ENCODE measurements at regions not wholly inside any gene's neighbourhood (a gene's known extent, or its start where the extent isn't known, plus 50 kb on each side); places are given as distances from the start of the nearest gene placed in this dataset. TPM values are rescaled to one million over a fixed set of nuclear protein-coding genes. Genes with fewer than 3 reads are reported as not detected.

GRCh38 chrX:147174591-147174990 is 360.0 kb upstream of the CXorf51A start:
- Histone ChIP-seq H3K9me3 (ENCODE audit: low read depth, low read length) (peaks cover 7% of the 10 kb centered on the region), H3K27ac (ENCODE audit: low read depth, low read length) (no peak overlapping the region), H3K27me3 (ENCODE audit: insufficient read depth, low read length) (no peaks in the 10 kb centered on the region), H3K4me2 (ENCODE audit: insufficient read depth, low read length) (no peak overlapping the region), H3K4me1 (ENCODE audit: insufficient read depth, low read length) (no peaks in the 10 kb centered on the region), H3K4me3 (ENCODE audit: insufficient read depth, low read length) (no peak overlapping the region), H2AFZ (ENCODE audit: low read length) (no peak overlapping the region), H3K36me3 (ENCODE audit: insufficient read depth, low read length) (no peaks in the 10 kb centered on the region), H3K79me2 (ENCODE audit: insufficient read depth, low read length) (no peaks in the 10 kb centered on the region), H4K20me1 (ENCODE audit: insufficient read depth, low read length) (no peaks in the 10 kb centered on the region)
- TF ChIP-seq, protein P1, sequence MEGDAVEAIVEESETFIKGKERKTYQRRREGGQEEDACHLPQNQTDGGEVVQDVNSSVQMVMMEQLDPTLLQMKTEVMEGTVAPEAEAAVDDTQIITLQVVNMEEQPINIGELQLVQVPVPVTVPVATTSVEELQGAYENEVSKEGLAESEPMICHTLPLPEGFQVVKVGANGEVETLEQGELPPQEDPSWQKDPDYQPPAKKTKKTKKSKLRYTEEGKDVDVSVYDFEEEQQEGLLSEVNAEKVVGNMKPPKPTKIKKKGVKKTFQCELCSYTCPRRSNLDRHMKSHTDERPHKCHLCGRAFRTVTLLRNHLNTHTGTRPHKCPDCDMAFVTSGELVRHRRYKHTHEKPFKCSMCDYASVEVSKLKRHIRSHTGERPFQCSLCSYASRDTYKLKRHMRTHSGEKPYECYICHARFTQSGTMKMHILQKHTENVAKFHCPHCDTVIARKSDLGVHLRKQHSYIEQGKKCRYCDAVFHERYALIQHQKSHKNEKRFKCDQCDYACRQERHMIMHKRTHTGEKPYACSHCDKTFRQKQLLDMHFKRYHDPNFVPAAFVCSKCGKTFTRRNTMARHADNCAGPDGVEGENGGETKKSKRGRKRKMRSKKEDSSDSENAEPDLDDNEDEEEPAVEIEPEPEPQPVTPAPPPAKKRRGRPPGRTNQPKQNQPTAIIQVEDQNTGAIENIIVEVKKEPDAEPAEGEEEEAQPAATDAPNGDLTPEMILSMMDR (IDR thresholded peaks at IDR 0.05; ENCODE audit: extremely low read depth, low read depth, low read length): no peak
- no peak for DNase-seq (ENCODE audit: insufficient read length, low spot score, missing footprints)

GRCh38 chrX:147173594-147173993 is 359.1 kb upstream of the CXorf51A start:
- Histone ChIP-seq H3K4me1 (ENCODE audit: insufficient read depth, low read length) (no peaks in the 10 kb centered on the region), H3K4me3 (ENCODE audit: insufficient read depth, low read length) (no peak overlapping the region), H3K79me2 (ENCODE audit: insufficient read depth, low read length) (no peaks in the 10 kb centered on the region), H3K27me3 (ENCODE audit: insufficient read depth, low read length) (no peaks in the 10 kb centered on the region), H3K36me3 (ENCODE audit: insufficient read depth, low read length) (no peaks in the 10 kb centered on the region), H2AFZ (ENCODE audit: low read length) (no peak overlapping the region), H3K4me2 (ENCODE audit: insufficient read depth, low read length) (no peak overlapping the region), H3K9me3 (ENCODE audit: low read depth, low read length) (peaks cover 7% of the 10 kb centered on the region), H3K27ac (ENCODE audit: low read depth, low read length) (no peak overlapping the region), H4K20me1 (ENCODE audit: insufficient read depth, low read length) (no peaks in the 10 kb centered on the region)
- no peak for DNase-seq (ENCODE audit: insufficient read length, low spot score, missing footprints)
- TF ChIP-seq, protein P1 (IDR thresholded peaks at IDR 0.05; ENCODE audit: extremely low read depth, low read depth, low read length): no peak

DNA sequence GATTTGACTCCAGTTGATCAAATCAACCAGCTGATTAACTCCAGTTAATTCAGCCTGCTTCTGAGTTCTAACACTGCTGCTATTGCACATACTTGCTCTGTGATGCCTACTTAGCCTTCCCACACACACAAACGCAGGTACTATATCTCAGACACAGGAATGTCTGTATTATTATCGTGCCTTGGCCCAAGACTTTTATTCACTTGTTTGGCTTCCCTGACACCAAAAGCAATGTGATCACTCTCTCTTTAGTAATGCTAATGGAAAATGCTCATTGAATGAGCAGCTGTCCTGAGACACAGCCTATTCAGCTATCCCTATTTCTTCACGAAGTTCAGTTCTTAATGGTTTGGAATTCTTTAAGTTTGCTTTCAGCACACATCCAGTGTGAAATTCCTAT is 356.4 kb upstream of the CXorf51A start:
- Histone ChIP-seq H3K9me3 (ENCODE audit: low read depth, low read length) (peaks cover 7% of the 10 kb centered on the region), H3K4me3 (ENCODE audit: insufficient read depth, low read length) (no peak overlapping the region), H4K20me1 (ENCODE audit: insufficient read depth, low read length) (no peaks in the 10 kb centered on the region), H3K27ac (ENCODE audit: low read depth, low read length) (no peak overlapping the region), H3K36me3 (ENCODE audit: insufficient read depth, low read length) (no peaks in the 10 kb centered on the region), H3K79me2 (ENCODE audit: insufficient read depth, low read length) (no peaks in the 10 kb centered on the region), H3K4me1 (ENCODE audit: insufficient read depth, low read length) (no peaks in the 10 kb centered on the region), H3K4me2 (ENCODE audit: insufficient read depth, low read length) (no peak overlapping the region), H3K27me3 (ENCODE audit: insufficient read depth, low read length) (no peaks in the 10 kb centered on the region), H2AFZ (ENCODE audit: low read length) (no peak overlapping the region)
- no peak for DNase-seq (ENCODE audit: insufficient read length, low spot score, missing footprints)
- TF ChIP-seq, protein P1 (IDR thresholded peaks at IDR 0.05; ENCODE audit: extremely low read depth, low read depth, low read length): no peak

Small RNA genes in the stretch of these regions (small RNA-seq; reads per million reads assigned to genes)
- gene MIR513A1: not detected
- gene MIR513A2: not detected
- gene MIR513B: not detected
- not detected for gene MIR513C
